NCI-H1436 (cell line): ENCODE measurements at regions not wholly inside any gene's neighbourhood (a gene's known extent, or its start where the extent isn't known, plus 50 kb on each side); places are given as distances from the start of the nearest gene placed in this dataset.
"Not testable (repeated sequence)": the region's sequence is repeated elsewhere in the genome, so short reads cannot be mapped to it uniquely, and the experiment has no call there.

Experiments used
- DNase-seq: peaks from one replicate; lab custom pipeline; 2025; lab: John Stamatoyannopoulos, UW

DNA sequence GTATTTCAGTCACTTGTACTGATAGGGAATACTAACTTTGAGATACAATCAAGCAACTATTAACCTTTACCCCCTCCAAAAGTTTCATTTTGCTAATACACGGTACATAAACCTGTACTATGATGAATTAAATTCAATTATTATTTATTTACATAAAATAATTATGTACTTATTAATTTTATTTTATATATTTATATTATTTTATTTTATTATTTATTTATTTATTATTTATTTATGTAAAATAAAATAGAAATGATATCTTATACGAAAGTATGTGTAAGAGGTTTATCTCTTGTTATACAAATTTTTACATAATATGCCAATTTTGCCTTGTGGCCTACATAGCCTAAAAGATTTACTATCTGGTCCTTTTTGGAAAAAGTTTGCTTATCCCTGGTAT lies 564.3 kb downstream of the SLITRK5 start:
- DNase-seq = no peak

DNA sequence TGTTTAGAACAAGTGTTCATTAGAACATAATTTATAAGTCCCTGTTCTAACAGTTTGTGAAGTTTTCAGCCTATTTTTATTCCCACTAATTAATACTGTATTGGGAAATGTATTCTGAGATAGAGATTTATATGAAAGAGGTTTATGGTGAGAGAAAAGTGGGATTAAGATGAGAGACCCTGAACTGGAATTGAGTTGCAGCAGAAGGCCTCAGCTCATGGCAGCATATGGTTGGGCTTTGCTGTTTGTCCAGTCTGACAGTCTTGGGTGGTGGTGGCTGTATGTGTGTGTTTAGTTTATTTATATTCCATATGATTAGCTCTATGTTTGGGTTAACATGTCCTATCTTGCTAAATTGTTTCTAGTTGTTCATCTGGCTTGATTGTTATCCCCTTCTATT lies 575.1 kb downstream of the SLITRK5 start:
- no peak for DNase-seq

DNA sequence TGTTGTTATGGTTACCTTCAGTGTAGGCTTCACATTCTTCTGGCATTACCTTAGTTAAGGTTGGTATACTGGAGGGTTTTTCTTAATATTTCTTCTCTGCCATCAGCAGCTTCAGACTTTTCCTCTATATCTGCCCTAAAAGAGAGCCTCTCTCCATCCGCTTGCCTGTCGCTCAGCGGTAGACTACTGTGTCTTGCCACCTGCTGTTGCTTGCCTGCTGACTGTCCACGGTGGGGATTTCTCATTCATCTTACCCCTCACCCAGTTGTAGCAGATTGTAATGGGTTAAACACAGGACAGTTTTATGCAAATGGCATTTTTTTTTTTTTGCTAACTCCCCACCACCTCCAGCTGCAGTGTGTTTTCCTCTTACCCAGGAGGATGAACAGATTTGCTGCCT lies 577.2 kb downstream of the SLITRK5 start:
- no peak for DNase-seq

DNA sequence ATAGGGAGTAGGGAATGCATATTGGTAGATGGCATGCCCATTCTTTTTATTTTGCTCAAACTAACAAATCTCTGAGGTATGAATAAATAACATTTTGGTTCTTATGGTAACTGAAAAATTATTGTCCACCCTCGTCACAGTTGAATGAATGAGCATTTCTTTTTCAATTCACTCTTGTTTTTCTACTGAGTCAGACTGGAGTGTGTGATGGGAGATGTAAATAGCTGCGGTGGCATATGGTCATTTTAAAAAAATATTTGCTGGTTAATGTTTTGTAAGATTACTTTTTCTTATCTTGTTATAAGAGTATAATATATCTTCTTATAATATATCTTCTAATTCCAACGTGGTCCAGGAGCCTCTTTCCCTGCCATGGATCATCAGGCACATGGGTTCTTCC lies 586.5 kb downstream of the SLITRK5 start:
- no peak for DNase-seq

GRCh38 chr13:88263808-88264207 lies 592.6 kb downstream of the SLITRK5 start:
- DNase-seq = no peak

GRCh38 chr13:88281841-88282240 lies 610.7 kb downstream of the SLITRK5 start:
- DNase-seq = no peak

DNA sequence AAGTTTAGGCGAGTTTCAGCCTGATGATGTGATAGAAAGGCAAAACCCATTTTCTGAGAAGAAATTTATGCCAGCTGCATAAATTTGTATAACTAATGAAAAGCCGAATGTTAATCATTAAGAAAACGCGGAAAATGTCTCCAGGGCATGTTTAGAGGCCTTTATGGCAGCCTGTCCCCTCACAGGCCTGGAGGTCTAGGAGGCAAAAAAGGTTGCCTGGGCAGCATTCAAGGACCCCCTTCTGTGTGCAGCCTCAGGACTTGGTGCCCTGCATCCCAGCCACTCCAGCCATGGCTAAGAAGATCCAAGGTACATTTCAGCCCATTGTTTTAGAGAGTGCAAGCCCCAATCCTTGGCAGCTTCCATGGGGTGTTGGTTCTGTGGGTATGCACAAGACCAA lies 614.2 kb downstream of the SLITRK5 start:
- DNase-seq = no peak

DNA sequence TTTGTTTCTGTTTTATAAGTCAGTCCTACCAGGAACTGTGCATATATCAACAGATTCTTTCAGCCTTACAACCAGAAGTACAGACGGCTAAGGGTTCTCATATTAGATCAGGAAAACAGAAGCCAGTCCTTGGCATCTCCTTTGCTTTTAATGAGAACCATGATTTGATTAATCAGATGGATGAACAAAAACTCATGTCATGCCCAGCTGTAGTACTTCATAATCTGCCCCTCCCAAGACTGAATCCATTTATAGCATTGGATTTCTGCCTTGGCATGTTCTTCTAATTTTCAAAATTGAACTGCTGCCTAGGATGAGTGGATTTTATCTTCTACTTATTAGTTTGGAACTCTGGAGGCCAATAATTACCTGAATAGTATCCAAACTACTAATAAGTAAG lies 617.2 kb downstream of the SLITRK5 start:
- no peak for DNase-seq

DNA sequence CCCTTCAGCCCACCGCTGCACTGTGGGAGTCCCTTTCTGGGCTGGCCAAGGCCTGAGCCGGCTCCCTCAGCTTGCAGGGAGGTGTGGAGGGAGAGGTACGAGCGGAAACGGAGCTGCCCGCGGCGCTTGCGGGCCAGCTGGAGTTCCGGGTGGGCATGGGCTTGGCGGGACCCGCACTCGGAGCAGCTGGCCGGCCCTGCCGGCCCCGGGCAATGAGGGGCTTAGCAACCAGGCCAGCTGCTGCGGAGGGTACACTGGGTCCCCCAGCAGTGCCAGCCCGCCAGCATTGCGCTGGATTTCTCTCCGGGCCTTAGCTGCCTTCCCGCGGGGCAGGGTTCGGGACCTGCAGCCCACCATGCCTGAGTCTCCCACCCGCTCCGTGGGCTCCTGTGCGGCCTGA lies 620.6 kb downstream of the SLITRK5 start:
- DNase-seq = not testable (repeated sequence)

- DNase-seq = no peak
Observed at GRCh38 chr13:88294368-88294767, 623.2 kb downstream of the SLITRK5 start.

DNA sequence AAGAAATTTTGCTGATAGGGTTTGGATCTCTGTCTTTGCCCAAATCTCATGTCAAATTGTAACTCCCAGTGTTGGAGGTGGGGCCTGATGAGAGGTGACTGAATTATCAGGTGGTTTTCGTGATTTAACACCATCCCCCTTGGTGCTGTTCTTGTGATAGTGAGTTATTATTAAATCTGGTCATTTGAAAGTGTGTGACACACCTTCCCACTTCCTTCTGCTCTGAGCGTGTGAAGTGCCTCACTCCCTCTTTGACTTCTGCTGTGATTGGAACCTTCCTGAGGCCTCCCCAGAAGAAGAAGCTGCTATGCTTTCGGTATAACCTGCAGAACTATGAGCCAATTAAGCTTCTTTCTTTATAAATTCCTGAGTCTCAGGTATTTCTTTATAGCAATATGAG lies 632.0 kb downstream of the SLITRK5 start:
- no peak for DNase-seq

- DNase-seq = no peak
Observed at GRCh38 chr13:88303605-88304004, 632.4 kb downstream of the SLITRK5 start.

DNA sequence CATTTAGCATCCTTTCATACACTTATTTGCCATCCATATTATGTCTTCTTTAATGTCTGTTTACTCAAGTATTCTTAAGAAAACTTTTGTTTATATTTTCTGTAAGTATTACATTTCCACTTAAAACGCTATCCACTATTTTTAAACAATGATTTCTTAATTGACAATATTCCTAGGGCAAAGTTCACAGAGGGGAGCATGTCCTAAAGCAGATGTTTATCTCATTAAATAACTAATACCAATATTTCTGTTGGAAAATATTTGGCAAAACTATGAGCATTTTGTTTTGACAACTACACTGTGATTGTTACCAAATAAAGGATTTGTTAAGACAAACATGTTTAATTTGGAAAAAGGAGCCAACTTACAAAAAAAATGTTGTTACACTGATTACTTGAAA lies 643.3 kb downstream of the SLITRK5 start:
- no peak for DNase-seq

DNA sequence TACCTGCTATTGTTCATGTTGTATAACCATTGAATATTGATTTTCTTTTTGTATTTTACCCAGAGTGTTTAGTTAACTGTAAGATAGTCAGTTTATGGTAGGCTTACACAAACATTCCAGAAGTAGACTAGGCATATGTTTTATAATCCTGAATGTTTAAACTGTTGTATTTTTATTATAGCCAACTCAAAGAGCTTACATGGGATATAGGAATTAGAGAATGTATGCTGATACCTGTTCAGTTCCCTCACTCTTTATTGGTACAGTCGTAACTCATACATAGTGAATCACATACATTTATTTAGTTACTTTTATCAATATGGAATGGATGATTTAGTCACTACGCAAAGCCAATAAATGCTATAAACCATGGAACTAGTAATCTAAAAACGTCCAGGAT lies 657.9 kb downstream of the SLITRK5 start:
- DNase-seq = no peak

DNA sequence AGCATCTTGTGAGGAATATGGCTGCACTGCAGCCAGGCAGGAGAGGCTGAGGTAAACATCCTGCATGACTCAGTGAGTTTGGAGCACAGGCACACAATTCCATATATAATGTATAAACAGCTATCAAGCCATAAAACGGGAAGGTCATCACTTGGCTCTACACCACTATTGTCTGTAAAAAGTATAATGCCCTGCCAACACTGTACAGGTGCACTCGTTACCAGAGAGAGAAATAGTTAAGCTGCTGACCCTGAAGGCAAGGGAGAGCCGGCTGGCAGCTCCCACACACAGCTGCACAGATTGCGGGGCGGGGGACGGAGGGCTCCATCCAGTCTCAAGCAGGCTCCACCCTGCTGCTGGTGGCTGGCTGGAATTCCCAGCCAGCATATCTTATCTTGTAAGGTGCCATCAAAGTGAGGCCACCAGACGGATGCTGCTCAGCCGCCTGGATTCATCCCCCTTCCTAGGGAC lies 668.1 kb downstream of the SLITRK5 start:
- DNase-seq = no peak

GRCh38 chr13:88345171-88345847 lies 674.1 kb downstream of the SLITRK5 start:
- no peak for DNase-seq

- no peak for DNase-seq
Observed at GRCh38 chr13:88360761-88361160, 689.6 kb downstream of the SLITRK5 start.

DNA sequence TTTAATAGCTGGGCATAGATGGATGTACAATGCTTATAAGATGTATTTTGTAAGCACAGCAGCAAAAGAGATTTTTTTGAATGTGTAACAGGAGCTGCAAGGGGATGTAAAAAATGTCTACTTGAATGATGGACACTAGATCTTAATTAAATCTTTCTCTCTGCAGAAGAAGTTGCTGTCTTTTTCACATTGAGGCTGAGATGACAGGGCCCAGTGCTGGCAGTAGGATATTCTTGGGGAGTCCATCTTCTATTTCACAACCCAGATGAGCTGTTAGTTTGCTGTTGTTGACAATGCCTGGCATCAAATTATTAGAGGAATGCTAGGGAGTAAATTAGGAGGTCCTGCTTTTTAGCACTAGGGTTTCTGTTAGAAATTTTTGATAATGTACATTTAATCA lies 698.7 kb downstream of the SLITRK5 start:
- no peak for DNase-seq

DNA sequence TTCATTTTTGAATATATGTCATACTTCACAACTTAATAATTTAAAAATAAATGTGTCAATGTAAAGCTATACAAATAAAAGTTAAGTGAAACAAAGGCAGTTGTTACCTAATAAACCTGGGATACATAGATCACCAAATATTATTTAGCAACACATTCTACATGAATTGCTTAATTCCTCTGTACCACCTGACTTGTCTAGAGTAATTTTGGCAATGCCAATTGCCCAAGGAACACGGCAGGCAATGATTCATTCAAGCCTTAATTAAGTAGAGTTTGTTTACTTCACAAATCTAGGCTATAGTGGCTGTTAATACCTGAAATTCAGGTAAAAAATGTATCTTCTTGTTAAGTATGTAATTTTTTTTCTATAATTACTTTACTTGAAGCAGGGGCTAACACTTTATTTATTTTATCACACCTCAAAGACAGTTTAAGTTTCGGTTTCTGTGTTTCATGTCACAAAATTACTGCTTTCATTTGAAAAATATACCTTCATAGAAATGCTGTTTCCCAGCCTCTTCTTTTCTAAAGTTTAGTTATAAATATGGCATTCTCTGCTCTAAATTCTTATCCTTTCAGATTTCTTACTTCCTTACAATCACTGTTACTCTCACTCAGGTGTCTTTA lies 705.7 kb downstream of the SLITRK5 start:
- no peak for DNase-seq

- no peak for DNase-seq
Observed at GRCh38 chr13:88377852-88378251, 706.7 kb downstream of the SLITRK5 start.

GRCh38 chr13:88384542-88384941 lies 713.4 kb downstream of the SLITRK5 start:
- DNase-seq = no peak

GRCh38 chr13:88395804-88396203 lies 724.6 kb downstream of the SLITRK5 start:
- DNase-seq = no peak

- no peak for DNase-seq
Observed at GRCh38 chr13:88411696-88412095, 740.5 kb downstream of the SLITRK5 start.

GRCh38 chr13:88417801-88418200 lies 746.6 kb downstream of the SLITRK5 start:
- no peak for DNase-seq
